ENCODE measurements at regions not wholly inside any gene's neighbourhood (a gene's known extent, or its start where the extent isn't known, plus 50 kb on each side); places are given as distances from the start of the nearest gene placed in this dataset.
A peak's percentile ranks its signal among the peaks of the same experiment; 100 is the strongest.

GRCh38 chr1:55331351-55331750 lies 116.2 kb upstream of the USP24 start:
- TF ChIP-seq, protein P1, sequence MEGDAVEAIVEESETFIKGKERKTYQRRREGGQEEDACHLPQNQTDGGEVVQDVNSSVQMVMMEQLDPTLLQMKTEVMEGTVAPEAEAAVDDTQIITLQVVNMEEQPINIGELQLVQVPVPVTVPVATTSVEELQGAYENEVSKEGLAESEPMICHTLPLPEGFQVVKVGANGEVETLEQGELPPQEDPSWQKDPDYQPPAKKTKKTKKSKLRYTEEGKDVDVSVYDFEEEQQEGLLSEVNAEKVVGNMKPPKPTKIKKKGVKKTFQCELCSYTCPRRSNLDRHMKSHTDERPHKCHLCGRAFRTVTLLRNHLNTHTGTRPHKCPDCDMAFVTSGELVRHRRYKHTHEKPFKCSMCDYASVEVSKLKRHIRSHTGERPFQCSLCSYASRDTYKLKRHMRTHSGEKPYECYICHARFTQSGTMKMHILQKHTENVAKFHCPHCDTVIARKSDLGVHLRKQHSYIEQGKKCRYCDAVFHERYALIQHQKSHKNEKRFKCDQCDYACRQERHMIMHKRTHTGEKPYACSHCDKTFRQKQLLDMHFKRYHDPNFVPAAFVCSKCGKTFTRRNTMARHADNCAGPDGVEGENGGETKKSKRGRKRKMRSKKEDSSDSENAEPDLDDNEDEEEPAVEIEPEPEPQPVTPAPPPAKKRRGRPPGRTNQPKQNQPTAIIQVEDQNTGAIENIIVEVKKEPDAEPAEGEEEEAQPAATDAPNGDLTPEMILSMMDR (IDR thresholded peaks at IDR 0.05; ENCODE audit: borderline replicate concordance, extremely low read depth, insufficient read depth), result no peak
- no peaks in the 10 kb centered on the region for H3K36me3 ChIP-seq (ENCODE audit: control insufficient read depth in 2 of 3, insufficient read depth in 3 of 3, low read length in 3 of 3)
- H3K4me3 ChIP-seq (ENCODE audit: low read length in 3 of 3), result no peak overlapping the region
- intact Hi-C loops (cut with DNase I), result no loop called here
- H3K27ac ChIP-seq (ENCODE audit: low read depth in 2 of 2, low read length in 2 of 2), result no peak overlapping the region
- DNase-seq (peak in 2 of 5 donors; percentile 13 to 42), FAIRE-seq (no peak)
- no peaks in the 10 kb centered on the region for H3K9me3 ChIP-seq (ENCODE audit: control insufficient read depth in 2 of 3, insufficient read depth in 1 of 3, low read length in 3 of 3)
- H3K9ac ChIP-seq (ENCODE audit: low read length in 3 of 3), result no peak overlapping the region
- H3K27me3 ChIP-seq (ENCODE audit: control insufficient read depth, insufficient read depth, low read length), result no peaks in the 10 kb centered on the region
- H3K4me1 ChIP-seq (ENCODE audit: control insufficient read depth in 2 of 3, insufficient read depth in 2 of 3, low read depth in 1 of 3, low read length in 3 of 3), result peaks cover 0 to 2% (median 0%) of the 10 kb centered on the region in 3 donors

- TF ChIP-seq, protein P1 (IDR thresholded peaks at IDR 0.05; ENCODE audit: borderline replicate concordance, extremely low read depth, insufficient read depth), result no peak
- Histone ChIP-seq H3K9me3 (ENCODE audit: control insufficient read depth in 2 of 3, insufficient read depth in 1 of 3, low read length in 3 of 3) (no peaks in the 10 kb centered on the region), H3K4me3 (ENCODE audit: low read length in 3 of 3) (no peak overlapping the region), H3K36me3 (ENCODE audit: control insufficient read depth in 2 of 3, insufficient read depth in 3 of 3, low read length in 3 of 3) (no peaks in the 10 kb centered on the region), H3K27ac (ENCODE audit: low read depth in 2 of 2, low read length in 2 of 2) (no peak overlapping the region), H3K27me3 (ENCODE audit: control insufficient read depth, insufficient read depth, low read length) (no peaks in the 10 kb centered on the region), H3K4me1 (ENCODE audit: control insufficient read depth in 2 of 3, insufficient read depth in 2 of 3, low read depth in 1 of 3, low read length in 3 of 3) (peaks cover 0 to 2% (median 0%) of the 10 kb centered on the region in 3 donors), H3K9ac (ENCODE audit: low read length in 3 of 3) (no peak overlapping the region)
- peak in 1 of 5 donors; percentile 51 for DNase-seq
- FAIRE-seq, result no peak
- intact Hi-C loops (cut with DNase I), result no loop called here
These were observed 114.8 kb upstream of the USP24 start for GRCh38 chr1:55329808-55330432.

GRCh38 chr1:55329091-55329490 lies 113.9 kb upstream of the USP24 start:
- Histone ChIP-seq H3K27ac (ENCODE audit: low read depth in 2 of 2, low read length in 2 of 2) (no peak overlapping the region), H3K9me3 (ENCODE audit: control insufficient read depth in 2 of 3, insufficient read depth in 1 of 3, low read length in 3 of 3) (no peaks in the 10 kb centered on the region), H3K27me3 (ENCODE audit: control insufficient read depth, insufficient read depth, low read length) (no peaks in the 10 kb centered on the region), H3K4me1 (ENCODE audit: control insufficient read depth in 2 of 3, insufficient read depth in 2 of 3, low read depth in 1 of 3, low read length in 3 of 3) (peaks cover 0 to 2% (median 0%) of the 10 kb centered on the region in 3 donors), H3K4me3 (ENCODE audit: low read length in 3 of 3) (no peak overlapping the region), H3K36me3 (ENCODE audit: control insufficient read depth in 2 of 3, insufficient read depth in 3 of 3, low read length in 3 of 3) (no peaks in the 10 kb centered on the region), H3K9ac (ENCODE audit: low read length in 3 of 3) (no peak overlapping the region)
- no peak for FAIRE-seq
- TF ChIP-seq, protein P1 (IDR thresholded peaks at IDR 0.05; ENCODE audit: borderline replicate concordance, extremely low read depth, insufficient read depth), result no peak
- peak in 1 of 5 donors; percentile 58 for DNase-seq
- intact Hi-C loops (cut with DNase I), result no loop called here

Data from kidney (tissue), 13 donors.